ENCODE measurements at regions not wholly inside any gene's neighbourhood (a gene's known extent, or its start where the extent isn't known, plus 50 kb on each side); places are given as distances from the start of the nearest gene placed in this dataset.

GRCh38 chr12:20213723-20214625, 154.4 kb upstream of the PDE3A start:
- TF ChIP-seq FOXP2 (optimal IDR thresholded peaks at IDR 0.05; ENCODE audit: control extremely low read depth, extremely low read length, insufficient read depth) (no peak), POLR2AphosphoS5 (IDR thresholded peaks at IDR 0.05; ENCODE audit: borderline replicate concordance, low read depth, low read length) (no peak), EZH2 (IDR thresholded peaks at IDR 0.05) (no peak)
- Histone ChIP-seq H3K9ac (ENCODE audit: insufficient read length) (no peak overlapping the region), H3K4me3 (peak overlapping the region; percentile 13; the same call in 1 of the 2 replicates), H3K27ac (peak overlapping the region; percentile 93; the same call in 1 of the 2 replicates), H3K36me3 (ENCODE audit: insufficient read depth, low read length) (no peaks in the 10 kb centered on the region), H3K9me3 (ENCODE audit: low read depth, low read length) (peaks cover 3% of the 10 kb centered on the region; the same call in 1 of the 2 replicates)
- no peak for DNase-seq (ENCODE audit: low read depth, low spot score)

DNA sequence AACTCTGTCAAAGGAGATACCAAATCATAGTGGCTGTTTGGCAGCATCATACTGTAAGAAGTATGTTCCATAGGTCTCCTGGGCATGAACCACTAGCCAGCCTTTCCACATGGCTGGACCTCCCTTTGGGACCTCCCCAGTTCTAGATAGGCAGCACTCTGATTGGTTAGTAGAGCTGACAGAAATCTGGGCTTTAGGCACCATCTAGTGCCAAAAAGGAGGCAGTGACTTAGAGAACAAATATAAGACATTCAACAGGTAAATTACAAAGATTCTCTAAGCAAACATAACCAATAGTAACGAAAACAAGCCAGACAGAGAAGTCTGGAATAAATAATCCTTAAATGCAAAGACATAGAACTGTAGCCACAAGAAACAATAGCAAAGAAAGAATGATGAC, 148.0 kb upstream of the PDE3A start:
- H3K9me3 ChIP-seq (ENCODE audit: low read depth, low read length), result peaks cover 3% of the 10 kb centered on the region; the same call in 1 of the 2 replicates
- no peak overlapping the region for H3K27ac ChIP-seq
- H3K36me3 ChIP-seq (ENCODE audit: insufficient read depth, low read length), result no peaks in the 10 kb centered on the region
- no peak for DNase-seq (ENCODE audit: low read depth, low spot score)
- H3K9ac ChIP-seq (ENCODE audit: insufficient read length), result no peak overlapping the region
- no peak overlapping the region for H3K4me3 ChIP-seq
- TF ChIP-seq POLR2AphosphoS5 (IDR thresholded peaks at IDR 0.05; ENCODE audit: borderline replicate concordance, low read depth, low read length) (no peak), EZH2 (IDR thresholded peaks at IDR 0.05) (no peak), FOXP2 (optimal IDR thresholded peaks at IDR 0.05; ENCODE audit: control extremely low read depth, extremely low read length, insufficient read depth) (no peak)

GRCh38 chr12:20232931-20233675, 135.2 kb upstream of the PDE3A start:
- H3K9ac ChIP-seq (ENCODE audit: insufficient read length), result no peak overlapping the region
- H3K27ac ChIP-seq, result no peak overlapping the region
- no peaks in the 10 kb centered on the region for H3K36me3 ChIP-seq (ENCODE audit: insufficient read depth, low read length)
- DNase-seq (ENCODE audit: low read depth, low spot score), result no peak
- H3K9me3 ChIP-seq (ENCODE audit: low read depth, low read length), result no peaks in the 10 kb centered on the region
- TF ChIP-seq POLR2AphosphoS5 (IDR thresholded peaks at IDR 0.05; ENCODE audit: borderline replicate concordance, low read depth, low read length) (no peak), FOXP2 (optimal IDR thresholded peaks at IDR 0.05; ENCODE audit: control extremely low read depth, extremely low read length, insufficient read depth) (no peak), EZH2 (IDR thresholded peaks at IDR 0.05) (no peak)
- no peak overlapping the region for H3K4me3 ChIP-seq

DNA sequence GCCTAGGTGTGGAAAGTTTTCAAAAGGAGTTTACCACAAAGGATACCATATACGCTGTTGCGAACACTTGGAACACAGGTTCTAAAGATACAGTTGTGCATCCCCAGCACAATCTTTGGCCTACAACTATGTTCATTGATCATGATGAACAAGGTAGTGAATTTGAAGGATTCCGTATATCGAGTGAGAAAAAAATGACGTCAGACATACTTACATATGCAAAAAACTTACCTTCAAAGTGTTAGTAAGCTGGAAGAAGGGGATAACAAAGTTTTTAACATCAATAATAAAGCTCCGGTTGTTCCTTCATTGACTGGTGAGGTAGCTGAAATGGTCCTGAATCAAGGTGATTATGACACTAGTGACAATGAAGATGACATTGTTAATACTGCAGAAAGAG, 133.9 kb upstream of the PDE3A start:
- no peak for TF ChIP-seq FOXP2 (optimal IDR thresholded peaks at IDR 0.05; ENCODE audit: control extremely low read depth, extremely low read length, insufficient read depth)
- no peak for TF ChIP-seq POLR2AphosphoS5 (IDR thresholded peaks at IDR 0.05; ENCODE audit: borderline replicate concordance, low read depth, low read length)
- no peak for TF ChIP-seq EZH2 (IDR thresholded peaks at IDR 0.05)
- H3K4me3 ChIP-seq, result no peak overlapping the region
- no peak for DNase-seq (ENCODE audit: low read depth, low spot score)
- no peaks in the 10 kb centered on the region for H3K9me3 ChIP-seq (ENCODE audit: low read depth, low read length)
- no peaks in the 10 kb centered on the region for H3K36me3 ChIP-seq (ENCODE audit: insufficient read depth, low read length)
- H3K27ac ChIP-seq, result no peak overlapping the region
- no peak overlapping the region for H3K9ac ChIP-seq (ENCODE audit: insufficient read length)

GRCh38 chr12:20237091-20237490, 131.2 kb upstream of the PDE3A start:
- no peak overlapping the region for H3K9ac ChIP-seq (ENCODE audit: insufficient read length)
- TF ChIP-seq POLR2AphosphoS5 (IDR thresholded peaks at IDR 0.05; ENCODE audit: borderline replicate concordance, low read depth, low read length) (no peak), FOXP2 (optimal IDR thresholded peaks at IDR 0.05; ENCODE audit: control extremely low read depth, extremely low read length, insufficient read depth) (no peak), EZH2 (IDR thresholded peaks at IDR 0.05) (no peak)
- H3K4me3 ChIP-seq, result no peak overlapping the region
- no peaks in the 10 kb centered on the region for H3K9me3 ChIP-seq (ENCODE audit: low read depth, low read length)
- no peak for DNase-seq (ENCODE audit: low read depth, low spot score)
- no peaks in the 10 kb centered on the region for H3K36me3 ChIP-seq (ENCODE audit: insufficient read depth, low read length)
- no peak overlapping the region for H3K27ac ChIP-seq

- H3K9ac ChIP-seq (ENCODE audit: insufficient read length), result no peak overlapping the region
- H3K36me3 ChIP-seq (ENCODE audit: insufficient read depth, low read length), result no peaks in the 10 kb centered on the region
- DNase-seq (ENCODE audit: low read depth, low spot score), result no peak
- H3K27ac ChIP-seq, result no peak overlapping the region
- H3K9me3 ChIP-seq (ENCODE audit: low read depth, low read length), result no peaks in the 10 kb centered on the region
- TF ChIP-seq EZH2 (IDR thresholded peaks at IDR 0.05), result no peak
- no peak overlapping the region for H3K4me3 ChIP-seq
Measured at GRCh38 chr12:20245491-20245890, 122.8 kb upstream of the PDE3A start.

DNA sequence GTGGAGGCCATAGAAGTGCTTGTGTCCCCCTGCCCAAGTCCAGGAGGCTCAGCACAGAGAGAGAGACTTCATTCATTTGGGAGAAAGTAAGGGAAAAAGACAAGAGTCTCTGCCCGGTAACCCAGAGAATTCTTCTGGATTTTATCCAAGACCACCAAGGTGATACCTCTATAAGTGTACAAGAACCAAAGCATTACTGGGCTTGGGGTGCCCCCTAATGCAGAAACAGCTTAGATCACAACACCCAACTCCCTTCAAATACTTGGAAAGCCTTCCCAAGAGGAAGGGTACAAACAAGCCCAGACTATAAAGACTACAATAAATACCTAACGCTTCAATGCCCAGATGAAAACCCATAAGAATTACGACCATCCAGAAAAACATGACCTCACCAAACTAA, 119.7 kb upstream of the PDE3A start:
- H3K4me3 ChIP-seq, result no peak overlapping the region
- no peak for DNase-seq (ENCODE audit: low read depth, low spot score)
- H3K9ac ChIP-seq (ENCODE audit: insufficient read length), result no peak overlapping the region
- TF ChIP-seq EZH2 (IDR thresholded peaks at IDR 0.05) (no peak), POLR2AphosphoS5 (IDR thresholded peaks at IDR 0.05; ENCODE audit: borderline replicate concordance, low read depth, low read length) (no peak), FOXP2 (optimal IDR thresholded peaks at IDR 0.05; ENCODE audit: control extremely low read depth, extremely low read length, insufficient read depth) (no peak)
- H3K36me3 ChIP-seq (ENCODE audit: insufficient read depth, low read length), result no peaks in the 10 kb centered on the region
- no peaks in the 10 kb centered on the region for H3K9me3 ChIP-seq (ENCODE audit: low read depth, low read length)
- no peak overlapping the region for H3K27ac ChIP-seq

DNA sequence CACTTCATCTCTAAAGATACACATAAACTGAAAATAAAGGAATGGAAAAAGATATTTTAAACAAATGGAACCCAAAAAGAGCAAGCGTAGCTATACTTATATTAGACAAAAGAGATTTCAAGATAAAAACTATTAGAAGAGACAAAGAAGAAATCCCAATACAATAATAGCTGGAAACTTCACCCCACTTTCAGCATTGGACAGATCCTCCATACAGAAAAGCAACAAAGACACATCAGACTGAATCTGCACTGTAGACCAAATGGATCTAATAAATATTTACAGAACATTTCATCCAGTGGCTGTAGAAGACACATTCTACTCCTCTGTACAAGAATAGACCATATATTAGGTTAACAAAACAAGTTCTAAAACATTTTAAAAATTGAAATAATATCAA, 117.6 kb upstream of the PDE3A start:
- no peaks in the 10 kb centered on the region for H3K36me3 ChIP-seq (ENCODE audit: insufficient read depth, low read length)
- no peak overlapping the region for H3K4me3 ChIP-seq
- DNase-seq (ENCODE audit: low read depth, low spot score), result no peak
- H3K27ac ChIP-seq, result no peak overlapping the region
- no peak overlapping the region for H3K9ac ChIP-seq (ENCODE audit: insufficient read length)
- no peak for TF ChIP-seq EZH2 (IDR thresholded peaks at IDR 0.05)
- TF ChIP-seq POLR2AphosphoS5 (IDR thresholded peaks at IDR 0.05; ENCODE audit: borderline replicate concordance, low read depth, low read length), result no peak
- no peak for TF ChIP-seq FOXP2 (optimal IDR thresholded peaks at IDR 0.05; ENCODE audit: control extremely low read depth, extremely low read length, insufficient read depth)
- H3K9me3 ChIP-seq (ENCODE audit: low read depth, low read length), result no peaks in the 10 kb centered on the region
